GM19351 (cell line): ENCODE measurements at regions not wholly inside any gene's neighbourhood (a gene's known extent, or its start where the extent isn't known, plus 50 kb on each side); places are given as distances from the start of the nearest gene placed in this dataset.
A peak's percentile ranks its signal among the peaks of the same experiment; 100 is the strongest.
"Not testable (repeated sequence)": the region's sequence is repeated elsewhere in the genome, so short reads cannot be mapped to it uniquely, and the experiment has no call there.

Experiments
- ATAC-seq: cut with Tn5 transposase; IDR thresholded peaks from one replicate; pipeline ENCODE4 v1.9.1; 2021; ENCODE audit warnings: mild to moderate bottlenecking, moderate library complexity; ENCODE audit not compliant: unreplicated experiment

- ATAC-seq, result no peak
These were observed 227.7 kb upstream of the TMEM260 start for GRCh38 chr14:56351861-56352260.

DNA sequence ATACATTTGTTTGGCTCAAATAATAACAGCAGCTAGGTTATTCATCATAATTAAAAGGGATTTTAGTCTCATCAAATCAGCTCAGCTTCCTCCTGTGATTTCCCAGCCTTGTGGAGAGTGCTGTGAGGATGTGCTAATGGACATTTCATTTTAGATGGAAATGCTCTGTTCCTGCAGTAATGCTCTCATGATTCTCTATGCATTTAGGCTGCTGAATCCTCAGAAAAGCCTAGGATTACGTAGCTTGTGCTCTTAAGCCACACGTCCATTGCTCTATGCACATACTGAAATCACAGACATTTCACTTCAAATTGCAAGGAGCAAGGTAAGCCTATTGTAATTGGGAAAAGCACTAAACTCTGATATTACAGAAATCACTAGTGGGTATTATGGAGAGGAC is 226.6 kb upstream of the TMEM260 start:
- ATAC-seq, result no peak

GRCh38 chr14:56357428-56357827 is 222.2 kb upstream of the TMEM260 start:
- no peak for ATAC-seq

- no peak for ATAC-seq
These were observed 221.3 kb upstream of the TMEM260 start for GRCh38 chr14:56358275-56358674.

GRCh38 chr14:56358851-56359614 is 220.6 kb upstream of the TMEM260 start:
- peak; percentile 91 for ATAC-seq

DNA sequence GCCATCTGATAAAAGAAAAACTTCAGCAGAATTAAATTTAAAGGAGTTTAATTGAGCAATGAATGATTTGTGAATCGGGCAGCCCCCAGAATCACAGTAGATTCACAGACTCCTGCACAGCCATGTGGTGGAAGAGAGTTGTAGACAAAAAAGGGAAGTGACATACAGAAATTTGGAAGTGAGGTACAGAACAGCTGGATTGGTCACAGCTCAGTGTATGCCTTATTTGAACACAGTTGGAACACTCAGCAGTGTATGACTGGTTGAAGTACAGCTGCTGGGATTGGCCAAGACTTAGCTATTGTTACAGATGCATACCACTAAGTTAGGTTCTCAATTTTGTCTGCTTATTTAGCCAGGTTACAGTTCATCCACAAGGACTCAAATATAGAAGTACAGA is 213.9 kb upstream of the TMEM260 start:
- ATAC-seq, result not testable (repeated sequence)

GRCh38 chr14:56367416-56367815 is 212.2 kb upstream of the TMEM260 start:
- ATAC-seq, result no peak

DNA sequence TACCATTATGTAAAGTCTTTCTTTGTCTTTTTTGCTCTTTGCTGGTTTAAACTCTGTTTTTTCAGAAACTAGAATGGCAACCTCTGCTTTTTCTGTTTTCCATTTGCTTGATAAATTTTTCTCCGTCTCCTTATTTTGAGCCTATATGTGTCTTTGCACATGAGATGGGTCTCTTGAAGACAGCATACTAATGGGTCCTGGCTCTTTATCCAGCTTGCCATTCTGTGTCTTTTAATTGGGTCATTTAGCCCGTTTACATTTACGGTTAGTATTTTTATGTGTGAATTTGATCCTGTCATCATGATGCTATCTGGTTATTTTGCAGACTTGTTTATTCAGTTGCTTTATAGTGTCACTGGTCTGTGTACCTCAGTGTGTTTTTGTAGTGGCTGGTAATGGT is 207.9 kb upstream of the TMEM260 start:
- ATAC-seq, result no peak

DNA sequence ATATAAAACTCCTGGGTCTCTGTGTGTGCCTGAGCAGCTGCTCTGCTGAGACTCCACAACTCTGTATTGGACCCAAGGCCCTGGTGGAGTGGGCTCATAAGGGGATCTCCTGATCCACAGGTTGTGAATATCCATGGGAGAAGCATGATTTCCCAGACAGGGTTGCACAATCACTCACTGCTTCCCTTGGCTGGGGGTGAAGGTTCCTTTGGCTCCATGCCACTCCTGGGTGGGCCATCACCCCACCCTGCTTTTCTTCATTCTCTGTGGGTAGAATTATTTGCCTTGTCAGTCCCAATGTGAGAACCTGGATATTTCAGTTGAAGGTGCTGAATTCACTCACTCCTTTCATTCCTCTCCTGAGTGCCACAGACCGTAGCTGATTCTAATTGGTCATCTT is 205.2 kb upstream of the TMEM260 start:
- ATAC-seq, result no peak

DNA sequence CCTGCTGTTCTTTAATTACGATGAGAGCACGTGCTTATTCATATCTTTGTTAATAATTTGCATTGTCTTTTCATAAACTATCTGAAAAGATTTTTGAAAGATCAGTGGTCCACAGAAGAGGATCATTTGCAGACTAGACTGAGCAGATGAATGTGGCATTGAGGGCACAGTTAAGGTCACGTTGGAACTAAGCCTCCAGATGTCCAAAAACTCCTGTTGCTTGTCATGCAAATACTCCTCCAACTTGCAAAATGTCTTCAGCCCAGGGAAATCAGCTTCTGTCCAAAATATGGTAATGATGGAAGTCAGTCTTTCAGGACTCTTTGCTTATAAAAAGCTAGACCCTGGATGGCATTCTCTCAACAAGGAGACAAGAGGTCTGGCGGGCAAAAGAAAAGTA is 201.6 kb upstream of the TMEM260 start:
- ATAC-seq, result no peak

DNA sequence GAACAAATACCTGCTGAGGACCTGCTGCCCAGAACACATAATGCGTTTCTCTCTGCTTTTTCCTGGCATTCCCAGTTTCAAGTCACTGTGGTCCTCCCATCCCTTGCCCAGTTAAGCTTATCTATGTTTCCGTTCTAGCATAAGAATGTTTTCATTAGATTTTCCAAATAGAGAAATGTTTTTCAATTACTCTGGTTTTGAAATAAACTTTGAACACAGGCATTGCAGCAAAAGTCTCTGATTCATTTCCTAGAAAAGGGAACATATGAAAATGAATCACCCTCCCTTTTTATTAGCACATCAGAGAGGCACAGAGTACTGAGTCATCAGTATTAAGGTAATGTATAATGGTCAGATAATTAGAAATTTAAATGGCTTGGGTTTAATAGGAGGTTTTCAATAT is 201.1 kb upstream of the TMEM260 start:
- ATAC-seq, result no peak

DNA sequence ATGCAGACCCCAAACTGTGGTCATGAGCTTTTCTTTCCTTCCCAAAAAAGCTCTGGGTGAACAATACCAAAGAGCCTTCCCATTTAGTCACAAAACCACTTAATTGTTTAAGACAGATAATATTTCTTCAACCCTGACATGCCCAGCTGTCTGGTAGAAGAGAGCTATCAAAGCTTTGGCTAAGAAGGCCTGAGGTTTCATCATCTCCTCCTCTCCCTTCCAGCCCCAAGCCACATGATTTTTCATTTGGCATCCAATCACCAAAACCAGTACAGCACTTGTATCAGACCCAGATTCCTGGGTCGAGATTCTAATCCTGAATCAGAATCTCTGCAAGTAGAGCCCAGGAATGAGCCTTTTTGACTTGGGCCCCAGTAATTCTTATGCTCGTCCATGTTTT is 199.6 kb upstream of the TMEM260 start:
- no peak for ATAC-seq

GRCh38 chr14:56386024-56386423 is 193.6 kb upstream of the TMEM260 start:
- no peak for ATAC-seq

GRCh38 chr14:56390859-56391258 is 188.7 kb upstream of the TMEM260 start:
- no peak for ATAC-seq

DNA sequence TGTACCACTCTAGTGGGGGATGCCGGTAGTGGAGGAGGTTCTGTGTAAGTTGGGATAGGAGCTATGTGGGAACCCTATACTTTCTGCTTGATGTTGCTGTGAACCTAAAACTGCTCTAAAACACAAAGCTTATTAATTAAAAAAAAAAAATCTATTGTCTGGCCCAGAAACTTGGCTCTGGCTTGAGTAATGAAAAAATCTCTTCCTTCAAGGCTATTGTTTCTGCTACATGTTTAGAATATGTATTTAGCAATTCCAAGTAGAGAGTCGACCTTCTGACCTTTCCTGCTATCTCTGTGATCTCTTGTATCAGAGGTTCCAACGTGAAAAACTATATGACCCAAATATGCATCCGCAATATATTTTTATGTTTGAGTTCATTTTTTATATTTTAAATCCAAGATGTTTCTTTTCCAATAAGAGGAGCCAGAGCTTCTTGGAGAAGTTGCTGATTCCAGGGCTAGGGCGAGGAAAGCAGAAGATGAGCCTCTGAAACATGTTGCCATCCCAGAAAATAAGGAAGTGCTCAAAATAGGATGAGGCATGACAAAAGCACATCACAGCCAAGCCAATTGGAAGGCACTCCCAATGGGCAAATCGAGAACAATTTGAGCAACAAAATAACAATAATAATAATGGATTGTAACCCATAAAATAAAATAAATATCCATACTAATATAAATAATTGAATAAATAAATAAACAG is 184.6 kb upstream of the TMEM260 start:
- ATAC-seq, result no peak

GRCh38 chr14:56400109-56400825 is 179.3 kb upstream of the TMEM260 start:
- ATAC-seq, result no peak

DNA sequence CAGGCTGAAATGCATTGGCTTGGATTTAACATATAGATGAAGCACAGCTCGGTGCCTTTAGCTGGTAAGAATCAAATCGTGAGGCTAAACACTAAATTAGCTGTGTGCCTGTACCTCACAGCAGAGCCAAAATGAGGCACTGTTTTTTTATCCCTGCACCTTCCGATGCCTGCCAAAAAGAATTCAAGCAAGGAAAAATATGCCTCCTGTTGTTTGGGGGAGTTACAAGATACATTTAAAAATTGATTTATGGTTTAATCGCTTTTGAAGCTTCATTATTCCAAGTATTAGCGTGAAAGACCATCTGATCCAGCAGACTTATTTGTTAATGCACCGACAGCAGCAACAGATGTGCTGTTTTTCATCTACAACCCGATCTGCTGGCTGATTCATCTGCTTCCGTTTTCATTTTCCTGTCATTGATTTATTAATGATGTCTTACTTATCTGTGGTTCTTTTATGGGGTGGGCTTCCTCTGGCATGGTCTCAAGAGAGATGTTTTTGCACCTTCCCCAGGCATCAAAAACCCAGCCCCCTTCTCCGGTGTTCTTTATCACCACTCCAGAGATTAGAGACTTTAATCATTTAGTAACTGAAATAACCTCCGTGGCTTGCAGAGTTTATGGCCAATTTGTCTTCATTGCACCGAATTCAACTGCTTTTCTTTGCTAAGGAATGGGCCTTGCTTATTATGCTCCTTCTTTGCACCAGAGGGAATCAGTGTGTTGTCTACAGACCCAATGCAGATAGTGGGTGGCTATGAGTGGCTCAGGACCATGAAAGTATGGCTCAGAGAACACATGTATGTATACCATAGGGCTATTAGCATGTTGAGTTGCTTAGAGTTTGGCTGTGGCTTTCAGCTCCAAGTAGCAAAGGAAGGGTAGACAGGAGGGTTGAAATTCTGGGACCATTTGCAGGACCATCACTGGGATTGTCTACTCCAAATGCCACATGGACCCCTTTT is 166.8 kb upstream of the TMEM260 start:
- ATAC-seq, result no peak

GRCh38 chr14:56413721-56414120 is 165.9 kb upstream of the TMEM260 start:
- no peak for ATAC-seq

- ATAC-seq, result no peak
These were observed 165.4 kb upstream of the TMEM260 start for GRCh38 chr14:56414236-56414635.

DNA sequence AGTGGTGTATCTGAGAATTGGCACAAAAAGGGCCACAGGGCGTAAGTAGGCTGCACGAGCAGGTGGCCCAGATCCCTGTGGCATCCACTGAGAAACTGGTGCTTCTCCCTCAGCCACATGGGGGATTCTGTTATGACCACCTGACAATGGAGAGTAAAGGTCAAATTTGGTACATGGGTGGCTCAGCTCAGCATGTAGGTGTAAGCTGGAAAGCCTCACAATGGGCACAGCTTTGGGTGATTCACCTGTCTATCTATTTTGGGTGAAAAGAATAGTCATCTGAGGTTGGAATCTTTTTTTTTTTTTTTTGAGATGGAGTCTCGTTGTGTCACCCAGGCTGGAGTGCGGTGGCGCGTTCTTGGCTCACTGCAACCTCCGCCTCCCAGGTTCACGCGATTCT is 163.4 kb upstream of the TMEM260 start:
- no peak for ATAC-seq

DNA sequence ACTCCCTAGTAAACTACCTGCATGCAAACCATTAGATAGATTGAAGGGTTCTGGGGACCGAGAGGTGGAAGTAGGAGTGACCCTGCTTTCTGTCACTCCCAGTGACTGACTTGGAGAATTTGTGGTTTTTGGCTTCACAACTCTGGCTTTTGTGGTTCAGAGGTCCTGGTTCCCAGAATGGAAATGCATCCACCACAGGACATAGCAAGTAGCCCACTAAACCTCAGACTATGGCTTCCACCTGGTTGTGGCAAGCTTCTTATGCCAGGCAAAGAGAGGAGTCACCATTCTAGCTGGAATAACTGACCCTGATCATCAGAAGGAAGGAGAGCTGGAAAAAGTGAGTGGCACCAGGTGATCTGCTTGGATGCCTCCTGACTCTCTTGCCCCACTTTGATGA is 162.4 kb upstream of the TMEM260 start:
- no peak for ATAC-seq
